OCI-LY1 (cell line): ENCODE measurements at regions not wholly inside any gene's neighbourhood (a gene's known extent, or its start where the extent isn't known, plus 50 kb on each side); places are given as distances from the start of the nearest gene placed in this dataset.

Experiments used
- CTCF ChIP-seq: fragments of 200-600 bp; sonication (generic), shearing (Covaris generic); IDR thresholded peaks from 2 replicates; pipeline ENCODE4 v1.5.1; 2017; ENCODE audit warnings: mild to moderate bottlenecking, antibody characterized with exemption, low read length, moderate library complexity, mixed read lengths
- EZH2 ChIP-seq: fragments of 200-600 bp; sonication (generic), shearing (Covaris generic); IDR thresholded peaks from 2 replicates; pipeline ENCODE4 v1.8.0; 2017; ENCODE audit warnings: borderline replicate concordance, mixed run types, mild to moderate bottlenecking, antibody characterized with exemption, low read length, moderate library complexity, mixed read lengths

GRCh38 chr5:125484742-125485641 is 738.6 kb upstream of the ZNF608 start:
- TF ChIP-seq CTCF (no peak), EZH2 (no peak)
